Fibroblast of lung (primary cell): ENCODE measurements at regions not wholly inside any gene's neighbourhood (a gene's known extent, or its start where the extent isn't known, plus 50 kb on each side); places are given as distances from the start of the nearest gene placed in this dataset.

ENCODE experiments used
- EZH2 ChIP-seq: IDR thresholded peaks from 2 replicates; pipeline ENCODE4 v1.5.1; 2012; ENCODE audit warnings: low read length, control low read depth, mild to moderate bottlenecking; ENCODE audit errors: missing control alignments
- TF ChIP-seq, protein P1 (sequence below), 2 donors: IDR thresholded peaks in 1 of 2; conservative IDR thresholded peaks in 1 of 2; 1 replicate in 1 of 2; 2 replicates in 1 of 2; pipeline ENCODE4 v1.5.1; 2011 to 2012; ENCODE audit warnings: low read length in 2 of 2, control low read depth in 1 of 2, inconsistent platforms in 1 of 2, low read depth in 1 of 2, mild to moderate bottlenecking in 1 of 2

- no peak for TF ChIP-seq EZH2
- TF ChIP-seq, protein P1, sequence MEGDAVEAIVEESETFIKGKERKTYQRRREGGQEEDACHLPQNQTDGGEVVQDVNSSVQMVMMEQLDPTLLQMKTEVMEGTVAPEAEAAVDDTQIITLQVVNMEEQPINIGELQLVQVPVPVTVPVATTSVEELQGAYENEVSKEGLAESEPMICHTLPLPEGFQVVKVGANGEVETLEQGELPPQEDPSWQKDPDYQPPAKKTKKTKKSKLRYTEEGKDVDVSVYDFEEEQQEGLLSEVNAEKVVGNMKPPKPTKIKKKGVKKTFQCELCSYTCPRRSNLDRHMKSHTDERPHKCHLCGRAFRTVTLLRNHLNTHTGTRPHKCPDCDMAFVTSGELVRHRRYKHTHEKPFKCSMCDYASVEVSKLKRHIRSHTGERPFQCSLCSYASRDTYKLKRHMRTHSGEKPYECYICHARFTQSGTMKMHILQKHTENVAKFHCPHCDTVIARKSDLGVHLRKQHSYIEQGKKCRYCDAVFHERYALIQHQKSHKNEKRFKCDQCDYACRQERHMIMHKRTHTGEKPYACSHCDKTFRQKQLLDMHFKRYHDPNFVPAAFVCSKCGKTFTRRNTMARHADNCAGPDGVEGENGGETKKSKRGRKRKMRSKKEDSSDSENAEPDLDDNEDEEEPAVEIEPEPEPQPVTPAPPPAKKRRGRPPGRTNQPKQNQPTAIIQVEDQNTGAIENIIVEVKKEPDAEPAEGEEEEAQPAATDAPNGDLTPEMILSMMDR (conservative IDR thresholded peaks at IDR 0.05 in 1 of 2, IDR thresholded peaks at IDR 0.05 in 1 of 2; ENCODE audit: low read depth in 1 of 2, low read length in 2 of 2): no peak
These were observed 602.9 kb upstream of the ADGRB3 start for GRCh38 chr6:68032217-68032616.
